GM18858 (cell line): ENCODE measurements at regions not wholly inside any gene's neighbourhood (a gene's known extent, or its start where the extent isn't known, plus 50 kb on each side); places are given as distances from the start of the nearest gene placed in this dataset.

ENCODE experiments used
- ATAC-seq: cut with Tn5 transposase; IDR thresholded peaks from one replicate; pipeline ENCODE4 v1.9.1; 2021; ENCODE audit not compliant: unreplicated experiment

GRCh38 chr2:64704161-64704560 is 50.4 kb upstream of the SERTAD2 start:
- ATAC-seq: no peak

- no peak for ATAC-seq
Observed at GRCh38 chr2:64704996-64705395, 51.3 kb upstream of the SERTAD2 start.

- ATAC-seq: no peak
Observed at GRCh38 chr2:64707276-64707675, 53.6 kb upstream of the SERTAD2 start.

GRCh38 chr2:64708829-64709228 is 55.1 kb upstream of the SERTAD2 start:
- ATAC-seq: no peak

GRCh38 chr2:64711252-64711800 is 57.6 kb upstream of the SERTAD2 start:
- no peak for ATAC-seq

GRCh38 chr2:64713686-64714085 is 60.0 kb upstream of the SERTAD2 start:
- ATAC-seq: no peak

- no peak for ATAC-seq
Observed at GRCh38 chr2:64716569-64716968, 62.9 kb upstream of the SERTAD2 start.

GRCh38 chr2:64718250-64718885 is 64.7 kb upstream of the SERTAD2 start:
- no peak for ATAC-seq

- ATAC-seq: no peak
Observed at GRCh38 chr2:64720535-64721319, 67.0 kb upstream of the SERTAD2 start.

- ATAC-seq: no peak
Observed at GRCh38 chr2:64721320-64721623, 67.6 kb upstream of the SERTAD2 start.

- no peak for ATAC-seq
Observed at GRCh38 chr2:64722291-64723044, 68.8 kb upstream of the SERTAD2 start.

GRCh38 chr2:64727013-64727767 is 73.5 kb upstream of the SERTAD2 start:
- peak; percentile 82 for ATAC-seq

- ATAC-seq: no peak
Observed at GRCh38 chr2:64727843-64728463, 74.2 kb upstream of the SERTAD2 start.

- no peak for ATAC-seq
Observed at GRCh38 chr2:64730551-64731262, 77.0 kb upstream of the SERTAD2 start.

GRCh38 chr2:64731263-64731643 is 77.5 kb upstream of the SERTAD2 start:
- no peak for ATAC-seq

GRCh38 chr2:64731746-64732145 is 78.0 kb upstream of the SERTAD2 start:
- ATAC-seq: no peak

- ATAC-seq: no peak
Observed at GRCh38 chr2:64732146-64732545, 78.4 kb upstream of the SERTAD2 start.

- ATAC-seq: no peak
Observed at GRCh38 chr2:64735504-64735903, 81.8 kb upstream of the SERTAD2 start.

GRCh38 chr2:64737547-64737946 is 83.8 kb upstream of the SERTAD2 start:
- peak; percentile 54 for ATAC-seq

- peak; percentile 79 for ATAC-seq
Observed at GRCh38 chr2:64738026-64738425, 84.3 kb upstream of the SERTAD2 start.
